ENCODE measurements at regions not wholly inside any gene's neighbourhood (a gene's known extent, or its start where the extent isn't known, plus 50 kb on each side); places are given as distances from the start of the nearest gene placed in this dataset.

- H3K9me3 Mint-ChIP-seq = no peaks in the 10 kb centered on the region
- H3K4me1 Mint-ChIP-seq = no peaks in the 10 kb centered on the region
- no peak overlapping the region for H3K4me3 Mint-ChIP-seq
- no peaks in the 10 kb centered on the region for H3K36me3 Mint-ChIP-seq (ENCODE audit: low read depth)
- TF ChIP-seq CTCF (conservative IDR thresholded peaks at IDR 0.05) = no peak
- no peak overlapping the region for H3K27ac Mint-ChIP-seq (ENCODE audit: unreplicated experiment)
- DNase-seq (ENCODE audit: low read depth, low spot score) = no peak
- no peaks in the 10 kb centered on the region for H3K27me3 Mint-ChIP-seq (ENCODE audit: low read depth)
Measured at GRCh38 chrX:142686653-142687283, 339.0 kb upstream of the SPANXN4 start.

DNA sequence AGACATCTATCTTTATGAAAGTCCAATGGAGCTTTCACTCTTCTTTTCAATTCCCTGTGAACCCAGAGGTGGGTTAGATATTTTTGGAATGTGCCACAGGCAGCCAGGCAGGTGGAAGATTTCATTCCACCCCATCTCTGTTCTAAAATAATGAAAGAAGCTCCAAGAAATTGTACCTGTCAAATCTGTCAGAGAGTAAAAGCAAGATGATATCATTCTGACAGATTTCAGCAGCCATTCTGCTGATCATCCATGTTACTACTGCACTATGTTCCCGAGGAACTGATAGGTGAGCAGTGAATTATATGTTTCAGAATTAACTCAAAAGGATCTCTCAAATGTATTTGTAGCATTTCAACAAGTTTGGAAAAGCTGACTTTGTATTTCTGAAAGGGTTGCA, 339.5 kb upstream of the SPANXN4 start:
- Mint-ChIP-seq H3K36me3 (ENCODE audit: low read depth) (no peaks in the 10 kb centered on the region), H3K27me3 (ENCODE audit: low read depth) (no peaks in the 10 kb centered on the region), H3K27ac (ENCODE audit: unreplicated experiment) (no peak overlapping the region), H3K4me3 (no peak overlapping the region), H3K4me1 (no peaks in the 10 kb centered on the region), H3K9me3 (no peaks in the 10 kb centered on the region)
- DNase-seq (ENCODE audit: low read depth, low spot score) = no peak
- no peak for TF ChIP-seq CTCF (conservative IDR thresholded peaks at IDR 0.05)

DNA sequence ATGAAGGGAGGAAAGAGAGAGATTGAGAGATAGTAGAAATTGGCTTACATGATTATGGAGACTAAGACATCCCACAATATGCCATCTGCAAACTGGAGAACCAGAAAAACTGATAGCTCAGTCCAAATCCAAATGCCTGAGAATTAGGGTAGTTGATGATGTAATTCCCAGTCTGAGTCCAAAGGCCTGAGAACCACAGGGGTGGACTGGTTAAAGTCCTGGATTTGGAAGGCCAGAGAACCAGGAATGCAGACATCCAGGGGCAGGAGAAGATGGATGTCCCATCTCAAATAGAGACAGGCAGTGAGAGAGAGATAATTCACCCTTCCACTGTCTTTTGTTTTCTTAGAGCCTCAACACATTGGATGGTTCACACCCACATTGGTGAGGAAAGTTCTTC, 345.7 kb upstream of the SPANXN4 start:
- no peak overlapping the region for H3K4me3 Mint-ChIP-seq
- no peaks in the 10 kb centered on the region for H3K4me1 Mint-ChIP-seq
- peaks cover 4% of the 10 kb centered on the region for H3K9me3 Mint-ChIP-seq
- peaks cover 3% of the 10 kb centered on the region for H3K36me3 Mint-ChIP-seq (ENCODE audit: low read depth)
- no peaks in the 10 kb centered on the region for H3K27me3 Mint-ChIP-seq (ENCODE audit: low read depth)
- H3K27ac Mint-ChIP-seq (ENCODE audit: unreplicated experiment) = no peak overlapping the region
- TF ChIP-seq CTCF (conservative IDR thresholded peaks at IDR 0.05) = no peak
- DNase-seq (ENCODE audit: low read depth, low spot score) = no peak

GRCh38 chrX:142671036-142671435, 354.7 kb upstream of the SPANXN4 start:
- no peak for DNase-seq (ENCODE audit: low read depth, low spot score)
- H3K4me1 Mint-ChIP-seq = no peaks in the 10 kb centered on the region
- peaks cover 22% of the 10 kb centered on the region for H3K9me3 Mint-ChIP-seq
- no peaks in the 10 kb centered on the region for H3K27me3 Mint-ChIP-seq (ENCODE audit: low read depth)
- peaks cover 4% of the 10 kb centered on the region for H3K36me3 Mint-ChIP-seq (ENCODE audit: low read depth)
- TF ChIP-seq CTCF (conservative IDR thresholded peaks at IDR 0.05) = no peak
- no peak overlapping the region for H3K27ac Mint-ChIP-seq (ENCODE audit: unreplicated experiment)
- H3K4me3 Mint-ChIP-seq = no peak overlapping the region

- Mint-ChIP-seq H3K9me3 (peaks cover 14% of the 10 kb centered on the region), H3K27me3 (ENCODE audit: low read depth) (no peaks in the 10 kb centered on the region), H3K36me3 (ENCODE audit: low read depth) (peaks cover 4% of the 10 kb centered on the region), H3K4me1 (no peaks in the 10 kb centered on the region), H3K4me3 (no peak overlapping the region), H3K27ac (ENCODE audit: unreplicated experiment) (no peak overlapping the region)
- no peak for DNase-seq (ENCODE audit: low read depth, low spot score)
- no peak for TF ChIP-seq CTCF (conservative IDR thresholded peaks at IDR 0.05)
Measured at GRCh38 chrX:142663330-142664095, 362.2 kb upstream of the SPANXN4 start.
